Germinal center (tissue), 1 donor: ENCODE measurements at regions not wholly inside any gene's neighbourhood (a gene's known extent, or its start where the extent isn't known, plus 50 kb on each side); places are given as distances from the start of the nearest gene placed in this dataset.
"Not testable (repeated sequence)": the region's sequence is repeated elsewhere in the genome, so short reads cannot be mapped to it uniquely, and the experiment has no call there.

ENCODE experiments used
- DNase-seq: peaks from one replicate; pipeline ENCODE4 v3.0.0; 2012; ENCODE audit warnings: mixed read lengths, low spot score

DNA sequence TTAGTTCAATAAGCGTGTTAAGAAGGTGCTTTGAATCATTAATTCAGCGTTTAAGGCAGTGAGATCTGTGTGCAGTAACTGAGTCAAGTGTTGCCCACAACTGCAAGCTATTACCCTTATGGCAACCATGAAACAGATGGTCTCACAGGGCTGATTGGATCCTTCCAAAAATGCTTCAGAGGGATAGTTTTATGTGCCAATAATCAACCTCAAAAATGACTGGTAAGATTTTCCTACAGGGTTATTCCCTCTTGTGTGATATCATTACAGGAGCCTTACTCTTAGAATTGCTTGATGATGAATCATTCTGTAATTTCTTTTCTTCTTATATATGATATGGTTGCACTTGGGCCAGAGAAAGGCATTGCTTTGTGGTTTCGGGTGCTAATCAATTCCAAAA is 1299.2 kb upstream of the ATXN8OS start:
- DNase-seq: no peak

GRCh38 chr13:68806125-68806524 is 1301.5 kb upstream of the ATXN8OS start:
- DNase-seq: no peak

DNA sequence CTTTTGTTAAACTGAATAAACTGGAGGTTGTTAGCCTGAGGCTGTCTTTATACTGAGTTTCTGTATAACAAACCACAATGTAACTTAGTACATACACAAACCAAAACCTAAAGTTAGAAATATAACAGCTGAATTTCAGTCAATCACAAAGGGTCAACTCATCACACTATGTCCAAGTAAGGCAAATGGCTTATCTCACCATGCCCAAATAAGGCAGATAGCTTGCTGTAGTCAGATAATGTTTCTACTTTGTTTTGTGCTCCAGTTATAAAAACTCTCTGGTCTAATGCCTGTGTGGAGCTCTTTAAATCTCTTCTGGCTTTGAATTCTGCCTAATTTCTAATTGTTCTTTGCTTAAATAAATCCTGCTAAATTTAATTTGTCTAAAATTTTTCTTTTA is 1323.4 kb upstream of the ATXN8OS start:
- DNase-seq: no peak

- DNase-seq: no peak
Measured at GRCh38 chr13:68759617-68760016, 1348.0 kb upstream of the ATXN8OS start.

- no peak for DNase-seq
Measured at GRCh38 chr13:68749796-68750195, 1357.8 kb upstream of the ATXN8OS start.

DNA sequence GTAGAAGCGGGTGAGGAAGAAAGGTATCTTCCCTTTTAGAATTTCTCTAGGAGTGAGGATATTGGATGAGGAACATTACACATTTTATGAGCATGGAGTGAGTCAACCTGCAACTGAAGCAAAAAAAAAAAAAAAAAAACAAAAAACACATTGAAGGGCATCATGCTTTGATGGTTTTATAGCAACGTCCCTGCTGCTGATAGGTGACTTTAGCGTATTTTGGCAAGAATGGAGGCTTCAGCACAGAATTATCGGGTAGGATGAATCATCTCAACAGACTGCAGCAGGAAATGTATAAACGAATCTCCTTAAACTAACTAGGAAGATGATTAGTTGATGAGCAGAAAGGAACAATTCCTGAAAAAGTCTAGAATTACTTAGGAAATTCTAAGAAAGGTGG is 1359.6 kb upstream of the ATXN8OS start:
- no peak for DNase-seq

GRCh38 chr13:68745502-68745901 is 1362.1 kb upstream of the ATXN8OS start:
- no peak for DNase-seq

GRCh38 chr13:68736961-68737360 is 1370.7 kb upstream of the ATXN8OS start:
- no peak for DNase-seq

DNA sequence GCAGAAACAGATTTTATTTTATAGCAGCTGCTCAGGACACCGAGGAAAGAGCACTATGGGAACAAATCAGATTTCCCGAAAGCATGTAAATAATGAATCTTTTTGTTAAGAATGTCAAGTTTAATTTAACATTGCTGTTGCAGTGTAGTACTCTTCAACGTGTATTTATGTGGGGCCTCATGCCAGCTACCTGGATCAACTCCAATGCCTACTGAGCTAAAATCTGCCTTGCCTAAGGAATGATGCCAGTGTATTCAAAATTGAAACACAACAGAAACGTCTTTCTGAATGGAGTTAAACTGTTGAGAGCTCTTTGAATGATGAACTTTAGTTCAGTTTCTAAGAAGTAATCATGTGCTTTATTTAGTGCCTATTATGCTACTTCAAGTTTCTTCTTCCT is 1379.8 kb upstream of the ATXN8OS start:
- no peak for DNase-seq

- DNase-seq: no peak
Measured at GRCh38 chr13:68727165-68727564, 1380.5 kb upstream of the ATXN8OS start.

DNA sequence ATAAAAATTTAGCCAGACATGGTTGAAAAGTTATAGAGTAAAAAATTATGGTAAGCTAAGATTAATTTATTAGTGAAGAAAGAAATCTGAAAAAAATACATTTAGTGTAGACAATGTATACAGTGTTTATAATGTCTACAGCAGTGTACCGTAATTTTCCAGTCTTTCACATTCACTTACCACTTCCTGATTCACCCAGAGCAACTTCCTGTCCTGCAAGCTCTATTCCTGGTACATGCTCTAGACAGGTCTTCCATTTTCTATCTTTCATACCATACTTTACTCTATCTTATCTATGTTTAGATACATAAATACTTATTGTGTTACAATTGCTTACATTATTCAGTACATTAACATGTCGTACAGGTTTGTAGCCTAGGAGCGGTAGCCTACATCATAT is 1387.8 kb upstream of the ATXN8OS start:
- DNase-seq: no peak

DNA sequence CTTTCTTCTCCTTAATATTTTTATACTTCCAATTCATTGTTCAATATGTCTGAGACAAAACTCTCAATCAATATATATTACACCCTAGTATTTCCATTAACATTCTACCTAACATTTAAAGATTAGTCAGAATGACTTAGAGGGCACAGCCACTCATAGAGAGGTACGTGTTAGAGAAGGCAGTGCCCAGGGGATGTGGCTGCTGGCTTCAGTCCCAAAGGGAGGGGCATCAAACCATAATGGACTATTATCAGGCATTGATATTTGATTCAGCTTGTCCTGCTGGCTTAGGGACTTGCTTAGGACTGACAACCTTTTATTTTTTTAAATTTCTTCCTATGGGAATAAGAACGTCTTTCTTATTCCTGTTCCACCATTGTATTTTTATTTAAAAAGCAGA is 1392.0 kb upstream of the ATXN8OS start:
- DNase-seq: no peak

DNA sequence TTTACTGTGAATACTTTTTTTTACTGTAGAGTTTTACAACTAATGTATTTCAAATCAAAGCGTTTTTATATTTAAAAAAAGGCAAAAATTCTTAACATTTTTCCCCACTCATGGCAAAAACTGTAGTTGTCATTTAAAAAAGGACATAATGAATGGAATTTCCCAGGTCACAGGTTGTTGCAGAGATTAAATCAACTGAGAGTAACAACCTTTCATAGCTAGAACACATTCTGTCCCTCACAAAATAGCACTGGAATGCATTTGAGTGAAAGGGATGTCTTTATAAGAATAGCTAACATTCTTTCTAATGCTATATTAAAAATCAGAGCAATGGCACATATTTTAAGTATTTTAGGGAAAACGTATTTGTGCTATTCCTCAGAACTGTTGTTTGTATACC is 1393.3 kb upstream of the ATXN8OS start:
- no peak for DNase-seq

GRCh38 chr13:68713394-68713793 is 1394.2 kb upstream of the ATXN8OS start:
- DNase-seq: no peak

DNA sequence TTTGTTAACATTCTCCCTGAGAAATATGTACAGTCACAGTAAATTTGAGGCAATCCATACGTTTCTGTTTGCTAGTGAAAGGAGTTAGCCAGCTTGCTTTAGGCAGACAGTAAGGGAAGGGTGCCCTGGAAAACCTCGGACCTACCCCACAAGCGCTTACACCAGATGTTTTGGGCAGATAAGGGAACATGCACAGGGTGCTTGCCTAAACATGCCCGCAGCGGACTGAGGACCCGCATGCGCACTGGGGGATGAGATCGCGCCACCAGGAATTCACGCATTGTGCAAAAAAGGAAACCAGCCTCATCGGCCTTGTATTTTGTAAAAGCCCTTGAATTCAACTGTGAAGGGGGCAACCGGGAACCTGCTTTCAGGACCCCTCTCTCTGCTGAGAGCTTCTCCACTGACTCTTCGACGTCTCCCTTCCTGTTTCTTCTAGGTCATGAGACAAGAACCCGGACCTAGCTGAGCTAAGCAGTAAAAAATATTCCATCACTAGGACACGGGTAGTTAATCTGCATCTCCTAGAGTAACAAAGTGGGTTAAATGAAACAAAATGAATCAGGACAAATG is 1399.2 kb upstream of the ATXN8OS start:
- no peak for DNase-seq

- DNase-seq: not testable (repeated sequence)
Measured at GRCh38 chr13:68706044-68706443, 1401.6 kb upstream of the ATXN8OS start.

DNA sequence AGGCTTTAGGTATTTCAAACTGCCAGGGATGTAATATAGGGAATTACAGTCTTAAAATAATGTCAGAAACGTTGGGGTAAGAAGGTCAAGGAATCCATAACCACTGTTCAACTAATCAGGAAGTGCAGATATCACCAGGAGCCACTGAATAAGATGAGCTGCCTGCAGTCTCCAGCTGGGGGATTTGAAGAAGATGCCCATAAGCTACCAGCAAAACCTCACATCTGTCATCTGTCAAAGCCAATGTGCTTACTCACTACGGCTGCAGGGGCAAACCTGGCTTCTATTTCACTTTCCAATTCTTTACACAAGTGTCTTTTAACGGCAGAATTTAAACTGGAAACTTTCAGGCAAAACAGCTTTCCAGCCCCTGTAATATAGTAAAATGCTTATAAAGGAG is 1410.1 kb upstream of the ATXN8OS start:
- DNase-seq: no peak

GRCh38 chr13:68696907-68697306 is 1410.7 kb upstream of the ATXN8OS start:
- DNase-seq: no peak

- DNase-seq: no peak
Measured at GRCh38 chr13:68692049-68692448, 1415.6 kb upstream of the ATXN8OS start.

DNA sequence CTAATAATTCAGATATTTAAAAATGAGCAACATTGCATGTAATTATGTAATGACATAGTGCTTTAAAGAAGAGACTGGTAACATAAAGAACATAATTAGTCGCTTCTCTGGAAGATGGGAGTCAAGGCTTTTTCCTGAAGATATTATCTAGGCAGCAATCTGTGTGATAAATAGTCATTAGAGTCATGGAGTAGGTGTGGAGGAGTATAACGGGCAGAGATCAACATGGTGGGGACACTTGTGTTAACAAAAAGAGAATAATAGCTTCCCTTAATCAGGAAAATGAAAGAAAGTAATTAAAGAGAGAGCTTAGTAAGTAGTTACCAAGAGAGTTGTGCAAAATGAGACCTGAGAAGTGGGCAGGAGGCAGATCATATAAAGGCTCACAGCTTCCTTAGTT is 1417.1 kb upstream of the ATXN8OS start:
- DNase-seq: no peak

- DNase-seq: no peak
Measured at GRCh38 chr13:68676513-68677115, 1431.0 kb upstream of the ATXN8OS start.

- no peak for DNase-seq
Measured at GRCh38 chr13:68675209-68675608, 1432.4 kb upstream of the ATXN8OS start.

- DNase-seq: no peak
Measured at GRCh38 chr13:68667863-68668262, 1437.7 kb upstream of the PCDH9 start.

GRCh38 chr13:68666774-68667397 is 1436.8 kb upstream of the PCDH9 start:
- no peak for DNase-seq
